ENCODE measurements at regions not wholly inside any gene's neighbourhood (a gene's known extent, or its start where the extent isn't known, plus 50 kb on each side); places are given as distances from the start of the nearest gene placed in this dataset.

DNA sequence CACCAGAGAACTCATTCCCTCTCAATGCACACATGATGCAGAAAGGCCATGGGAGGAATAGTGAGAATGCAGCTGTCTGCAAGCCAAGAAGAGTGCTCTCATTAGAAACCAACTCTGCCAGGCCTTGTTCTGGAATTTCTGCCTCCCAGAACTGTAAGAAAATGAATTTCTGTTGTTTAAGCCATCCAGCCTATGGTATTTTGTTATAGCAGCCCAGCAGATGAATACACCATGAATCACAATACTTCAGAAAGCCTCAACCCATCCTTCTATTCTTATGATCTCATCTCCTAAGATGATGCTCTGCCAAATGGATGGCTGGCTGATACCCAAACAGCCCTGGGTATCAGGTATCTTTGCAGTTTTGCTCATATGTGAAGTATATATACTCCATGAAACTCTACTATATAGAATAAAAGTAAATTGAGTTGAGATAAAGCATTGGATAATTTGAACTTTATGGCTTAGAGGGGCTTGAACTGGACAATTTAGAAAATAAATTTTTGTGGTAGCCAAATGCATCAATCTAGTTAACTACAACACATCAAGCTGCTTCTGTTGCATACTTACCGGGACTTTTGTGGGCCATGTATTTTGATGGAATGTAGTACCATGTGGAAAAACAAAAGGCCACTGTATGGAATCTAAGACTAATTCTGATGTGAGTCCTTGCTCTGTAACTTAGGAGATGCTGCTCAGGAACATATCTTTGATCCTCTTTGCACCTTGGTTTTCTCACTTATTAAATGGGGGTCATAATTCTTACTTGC is 245.9 kb downstream of the HS3ST1 start:
- Histone ChIP-seq H3K27ac (no peak overlapping the region), H3K27me3 (no peaks in the 10 kb centered on the region), H3K36me3 (no peaks in the 10 kb centered on the region), H3K9me3 (no peaks in the 10 kb centered on the region), H3K4me1 (no peaks in the 10 kb centered on the region), H3K4me3 (no peak overlapping the region)
- no peak for DNase-seq (ENCODE audit: low spot score in 2 of 2)
- WGBS, 2 donors: 31 to 50% methylated on average over 1 of the region's 1 CpG
- TF ChIP-seq EP300 (IDR thresholded peaks at IDR 0.05) (no peak), POLR2A (IDR thresholded peaks at IDR 0.05) (no peak)
- TF ChIP-seq, protein P1, sequence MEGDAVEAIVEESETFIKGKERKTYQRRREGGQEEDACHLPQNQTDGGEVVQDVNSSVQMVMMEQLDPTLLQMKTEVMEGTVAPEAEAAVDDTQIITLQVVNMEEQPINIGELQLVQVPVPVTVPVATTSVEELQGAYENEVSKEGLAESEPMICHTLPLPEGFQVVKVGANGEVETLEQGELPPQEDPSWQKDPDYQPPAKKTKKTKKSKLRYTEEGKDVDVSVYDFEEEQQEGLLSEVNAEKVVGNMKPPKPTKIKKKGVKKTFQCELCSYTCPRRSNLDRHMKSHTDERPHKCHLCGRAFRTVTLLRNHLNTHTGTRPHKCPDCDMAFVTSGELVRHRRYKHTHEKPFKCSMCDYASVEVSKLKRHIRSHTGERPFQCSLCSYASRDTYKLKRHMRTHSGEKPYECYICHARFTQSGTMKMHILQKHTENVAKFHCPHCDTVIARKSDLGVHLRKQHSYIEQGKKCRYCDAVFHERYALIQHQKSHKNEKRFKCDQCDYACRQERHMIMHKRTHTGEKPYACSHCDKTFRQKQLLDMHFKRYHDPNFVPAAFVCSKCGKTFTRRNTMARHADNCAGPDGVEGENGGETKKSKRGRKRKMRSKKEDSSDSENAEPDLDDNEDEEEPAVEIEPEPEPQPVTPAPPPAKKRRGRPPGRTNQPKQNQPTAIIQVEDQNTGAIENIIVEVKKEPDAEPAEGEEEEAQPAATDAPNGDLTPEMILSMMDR (IDR thresholded peaks at IDR 0.05): no peak

DNA sequence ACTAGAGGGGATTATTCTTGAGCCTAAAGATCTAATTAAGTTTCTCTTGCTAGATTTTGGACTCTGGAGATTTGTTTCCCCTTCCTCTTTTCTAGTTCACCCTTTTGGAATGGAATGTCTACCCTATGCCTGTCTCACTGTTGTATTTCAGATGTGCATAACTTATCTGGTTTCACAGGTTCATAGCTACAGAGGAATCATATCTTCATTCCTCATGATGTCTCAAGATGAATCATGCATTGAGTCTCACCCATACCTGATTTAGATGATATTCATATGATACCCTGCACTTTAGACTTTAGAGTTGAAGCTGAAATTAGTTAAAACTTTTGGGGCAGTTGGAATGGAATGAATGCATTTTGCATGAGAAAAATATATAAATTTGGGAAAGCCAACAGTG is 246.7 kb downstream of the HS3ST1 start:
- Histone ChIP-seq H3K4me3 (no peak overlapping the region), H3K36me3 (no peaks in the 10 kb centered on the region), H3K9me3 (no peaks in the 10 kb centered on the region), H3K27me3 (no peaks in the 10 kb centered on the region), H3K27ac (no peak overlapping the region), H3K4me1 (no peaks in the 10 kb centered on the region)
- no peak for DNase-seq (ENCODE audit: low spot score in 2 of 2)
- TF ChIP-seq EP300 (IDR thresholded peaks at IDR 0.05) (no peak), POLR2A (IDR thresholded peaks at IDR 0.05) (no peak)
- TF ChIP-seq, protein P1 (IDR thresholded peaks at IDR 0.05): no peak

DNA sequence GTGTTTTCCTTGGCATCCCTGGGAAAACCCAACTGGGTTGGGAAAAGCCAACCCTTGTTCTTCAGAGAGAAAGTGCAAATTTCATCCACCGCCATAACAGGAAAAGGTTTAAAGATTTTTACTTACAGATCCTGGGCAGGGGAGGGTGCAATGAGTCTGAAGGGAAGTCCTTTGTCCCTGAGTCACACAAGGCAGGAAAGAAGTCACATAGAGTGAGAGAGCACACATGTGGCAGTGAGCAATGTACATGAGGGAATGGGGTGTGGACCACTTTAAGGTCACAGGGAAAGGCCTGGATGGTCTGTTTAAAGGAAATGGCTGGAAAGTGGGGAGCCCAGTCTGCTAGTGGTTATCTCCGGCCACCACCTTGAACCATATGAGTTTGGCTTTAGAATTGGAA is 248.9 kb downstream of the HS3ST1 start:
- DNase-seq (ENCODE audit: low spot score in 2 of 2): no peak
- Histone ChIP-seq H3K27ac (no peak overlapping the region), H3K9me3 (no peaks in the 10 kb centered on the region), H3K4me1 (no peaks in the 10 kb centered on the region), H3K36me3 (no peaks in the 10 kb centered on the region), H3K4me3 (no peak overlapping the region), H3K27me3 (no peaks in the 10 kb centered on the region)
- no peak for TF ChIP-seq EP300 (IDR thresholded peaks at IDR 0.05)
- TF ChIP-seq POLR2A (IDR thresholded peaks at IDR 0.05): no peak
- TF ChIP-seq, protein P1 (IDR thresholded peaks at IDR 0.05): no peak
- WGBS, 2 donors: 94% methylated on average over 2 of the region's 2 CpGs

- no peak for DNase-seq (ENCODE audit: low spot score in 2 of 2)
- Histone ChIP-seq H3K4me1 (no peaks in the 10 kb centered on the region), H3K36me3 (no peaks in the 10 kb centered on the region), H3K4me3 (no peak overlapping the region), H3K9me3 (no peaks in the 10 kb centered on the region), H3K27ac (no peak overlapping the region), H3K27me3 (no peaks in the 10 kb centered on the region)
- no peak for TF ChIP-seq EP300 (IDR thresholded peaks at IDR 0.05)
- TF ChIP-seq, protein P1 (IDR thresholded peaks at IDR 0.05): no peak
- no peak for TF ChIP-seq POLR2A (IDR thresholded peaks at IDR 0.05)
- WGBS, 2 donors: 81 to 85% methylated on average over 5 of the region's 5 CpGs
Measured at GRCh38 chr4:11178433-11178832, 250.3 kb downstream of the HS3ST1 start.

GRCh38 chr4:11175374-11175773 is 253.3 kb downstream of the HS3ST1 start:
- Histone ChIP-seq H3K27ac (no peak overlapping the region), H3K4me3 (no peak overlapping the region), H3K36me3 (no peaks in the 10 kb centered on the region), H3K4me1 (no peaks in the 10 kb centered on the region), H3K9me3 (no peaks in the 10 kb centered on the region), H3K27me3 (no peaks in the 10 kb centered on the region)
- TF ChIP-seq, protein P1 (IDR thresholded peaks at IDR 0.05): no peak
- TF ChIP-seq EP300 (IDR thresholded peaks at IDR 0.05) (no peak), POLR2A (IDR thresholded peaks at IDR 0.05) (no peak)
- DNase-seq (ENCODE audit: low spot score in 2 of 2): no peak

Measured in tibial nerve (tissue), 4 donors.